DMS 273 (cell line): ENCODE measurements at regions not wholly inside any gene's neighbourhood (a gene's known extent, or its start where the extent isn't known, plus 50 kb on each side); places are given as distances from the start of the nearest gene placed in this dataset.
"Not testable (repeated sequence)": the region's sequence is repeated elsewhere in the genome, so short reads cannot be mapped to it uniquely, and the experiment has no call there.

Experiments used
- DNase-seq: peaks from one replicate; lab custom pipeline; 2025; ENCODE audit not compliant: unreplicated experiment; lab: John Stamatoyannopoulos, UW

GRCh38 chr10:4246881-4247358, 461.9 kb upstream of the KLF6 start:
- DNase-seq, result no peak

DNA sequence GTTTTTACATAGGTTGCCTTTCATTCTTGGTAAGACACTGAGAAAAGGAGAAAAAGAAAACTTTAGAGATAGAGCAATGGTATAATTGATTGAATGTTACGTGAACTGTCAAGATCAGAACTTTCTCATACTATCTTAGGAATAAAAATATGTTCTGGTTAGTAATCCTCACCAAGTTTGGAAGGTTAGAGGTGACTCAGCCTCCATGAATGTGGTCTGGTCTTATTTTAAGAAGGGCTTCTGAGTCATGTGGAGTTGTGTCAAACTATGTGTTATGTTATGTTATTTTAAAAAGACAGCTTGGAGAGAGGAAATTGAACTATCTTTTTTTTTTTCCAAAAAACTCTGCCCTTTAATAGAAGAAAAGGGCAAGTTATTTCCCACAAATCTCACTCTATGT, 458.6 kb upstream of the KLF6 start:
- DNase-seq, result no peak

GRCh38 chr10:4243169-4243568, 458.2 kb upstream of the KLF6 start:
- no peak for DNase-seq

DNA sequence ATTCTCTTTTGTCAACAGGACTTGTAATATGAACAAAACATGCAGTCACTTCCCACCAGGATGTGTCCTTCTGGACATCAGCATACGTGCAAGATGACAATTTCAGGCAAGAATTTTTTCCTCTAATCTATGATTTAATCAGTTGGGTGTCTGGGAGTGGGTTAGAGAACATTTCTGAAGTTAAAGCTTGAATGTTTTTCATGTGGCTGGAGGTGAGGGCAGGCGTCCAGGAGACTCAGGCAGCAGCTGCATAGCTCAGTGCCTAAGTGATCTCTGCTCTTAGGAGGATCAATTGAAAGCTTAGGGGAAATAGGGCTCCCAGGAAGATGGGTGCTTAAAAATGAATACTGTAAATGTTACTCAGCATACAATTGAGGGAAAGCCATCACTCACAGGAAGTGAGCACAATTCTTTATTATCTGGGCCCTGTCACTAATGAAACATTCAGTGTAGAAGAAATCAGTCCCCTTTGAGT, 457.6 kb upstream of the KLF6 start:
- no peak for DNase-seq

DNA sequence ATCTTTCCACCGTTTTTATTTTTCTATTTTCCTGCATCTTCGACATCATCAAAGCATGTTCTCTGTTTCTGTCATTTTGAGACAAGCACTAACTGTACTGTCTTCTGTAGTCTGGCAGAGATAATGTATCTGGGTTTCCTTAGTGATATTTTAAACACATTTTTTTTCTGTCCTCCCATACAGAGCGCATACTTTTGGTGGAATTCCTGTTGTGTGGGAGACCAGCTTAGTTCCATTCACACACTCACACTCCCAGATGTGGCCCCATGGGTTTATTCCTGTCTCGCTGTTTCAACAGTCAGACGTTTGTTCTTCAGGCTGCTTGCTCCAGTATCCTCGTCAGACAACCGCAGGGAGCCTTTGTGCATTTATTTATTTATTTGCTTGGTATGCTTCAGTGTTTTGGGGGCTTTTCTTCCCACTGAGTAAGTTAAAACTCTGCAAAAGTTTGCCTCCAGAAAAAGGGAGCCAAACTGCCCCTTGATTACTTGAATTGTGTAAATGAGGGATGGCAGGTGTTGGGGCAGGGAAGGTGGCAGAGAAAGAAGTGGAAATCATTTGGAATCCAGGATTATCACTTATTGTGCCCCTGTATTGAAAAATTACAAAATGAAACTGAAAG, 456.8 kb upstream of the KLF6 start:
- no peak for DNase-seq

GRCh38 chr10:4240608-4241197, 455.7 kb upstream of the KLF6 start:
- DNase-seq, result no peak

- DNase-seq, result no peak
These were observed 454.2 kb upstream of the KLF6 start for GRCh38 chr10:4239186-4239585.

GRCh38 chr10:4236905-4237304, 451.9 kb upstream of the KLF6 start:
- not testable (repeated sequence) for DNase-seq

DNA sequence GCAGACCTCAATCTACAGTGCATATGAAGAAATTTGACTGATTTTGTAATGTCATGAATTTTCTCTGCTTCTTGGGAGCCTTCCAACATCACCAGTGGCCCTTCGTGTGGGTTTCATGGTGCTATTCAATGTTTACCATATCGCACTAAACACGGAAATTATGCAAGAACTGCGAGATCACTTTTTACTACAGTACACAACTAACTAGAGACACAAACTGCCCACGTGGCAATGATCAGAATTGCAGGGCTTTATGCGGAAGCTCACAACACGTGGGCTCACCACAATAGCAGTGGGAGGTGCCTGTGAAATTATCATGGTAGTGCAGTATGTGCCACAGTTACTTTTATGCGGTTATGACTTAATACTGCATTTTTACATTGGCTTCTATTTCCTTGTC, 449.7 kb upstream of the KLF6 start:
- DNase-seq, result no peak

DNA sequence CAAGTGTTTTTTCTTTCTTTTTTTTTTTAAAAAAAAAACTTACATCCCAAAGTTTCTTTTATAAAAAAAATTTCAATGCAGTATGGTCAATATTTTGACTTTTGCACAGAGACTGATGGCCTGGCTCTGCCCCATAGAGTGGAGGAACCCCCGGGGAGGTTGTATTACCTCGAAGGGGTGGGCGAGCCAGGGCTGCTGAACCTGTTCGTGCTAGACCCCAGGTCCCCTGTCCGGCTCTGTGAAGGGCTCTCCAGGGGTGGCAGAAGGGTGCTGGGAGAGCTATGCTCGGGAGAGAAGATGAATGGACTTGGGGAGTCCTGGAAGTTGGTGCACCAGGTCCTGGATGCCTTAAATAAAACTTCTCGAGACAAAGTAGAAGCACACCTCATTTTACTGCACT, 446.4 kb upstream of the KLF6 start:
- no peak for DNase-seq

GRCh38 chr10:4230036-4230435, 445.0 kb upstream of the KLF6 start:
- DNase-seq, result no peak

DNA sequence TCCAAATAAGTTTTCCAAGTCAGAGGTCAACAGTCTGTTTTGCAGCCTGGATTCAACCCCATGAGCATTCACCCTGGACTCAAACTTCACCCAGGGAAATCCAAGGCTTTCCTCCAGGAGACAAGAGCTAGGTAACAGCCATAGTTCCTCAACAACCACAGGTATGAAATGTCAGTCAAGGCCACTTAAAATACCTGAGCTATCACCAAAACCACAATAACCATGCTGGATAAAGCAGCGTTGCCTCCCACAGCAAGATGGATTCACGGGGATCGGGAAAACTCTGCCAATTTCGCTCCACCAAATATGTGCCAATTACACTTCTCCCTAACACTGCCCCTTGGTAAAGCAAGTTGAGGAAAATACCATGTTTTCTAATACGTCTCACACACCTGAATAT, 444.1 kb upstream of the KLF6 start:
- no peak for DNase-seq

- no peak for DNase-seq
These were observed 442.6 kb upstream of the KLF6 start for GRCh38 chr10:4227586-4227985.

- no peak for DNase-seq
These were observed 442.0 kb upstream of the KLF6 start for GRCh38 chr10:4226941-4227540.

DNA sequence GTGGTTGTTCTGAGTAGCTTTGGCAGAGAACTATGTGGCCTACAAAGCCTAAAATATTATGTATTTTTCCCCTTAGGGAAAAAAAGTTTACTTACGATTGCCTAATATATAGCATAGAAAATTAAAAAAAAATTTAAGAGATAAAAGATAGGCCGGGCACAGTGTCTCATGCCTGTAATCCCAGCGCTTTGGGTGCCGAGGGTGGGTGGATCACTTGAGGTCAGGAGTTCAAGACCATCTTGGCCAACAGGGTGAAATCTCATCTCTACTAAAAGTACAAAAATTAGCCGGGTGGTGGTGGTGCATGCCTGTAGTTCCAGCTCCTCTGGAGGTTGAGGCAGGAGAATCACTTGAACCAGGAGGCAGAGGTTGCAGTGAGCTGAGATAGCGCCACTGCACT, 439.2 kb upstream of the KLF6 start:
- DNase-seq, result no peak

DNA sequence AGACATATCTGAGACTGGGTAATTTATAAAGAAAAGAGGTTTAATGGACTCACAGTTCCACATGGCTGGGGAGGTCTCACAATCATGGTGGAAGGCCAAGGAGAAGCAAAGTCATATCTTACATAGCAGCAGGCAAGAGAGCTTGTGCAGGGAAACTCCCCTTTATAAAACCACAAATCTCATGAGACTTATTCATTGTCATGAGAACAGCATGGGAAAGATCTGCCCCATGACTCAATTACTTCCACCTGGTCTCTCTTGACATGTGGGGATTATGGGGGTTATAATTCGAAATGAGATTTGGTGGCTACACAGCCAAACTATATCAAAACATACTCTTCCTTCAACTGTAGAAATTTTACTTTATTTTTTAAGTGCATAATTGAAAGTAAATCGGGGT, 436.3 kb upstream of the KLF6 start:
- not testable (repeated sequence) for DNase-seq

DNA sequence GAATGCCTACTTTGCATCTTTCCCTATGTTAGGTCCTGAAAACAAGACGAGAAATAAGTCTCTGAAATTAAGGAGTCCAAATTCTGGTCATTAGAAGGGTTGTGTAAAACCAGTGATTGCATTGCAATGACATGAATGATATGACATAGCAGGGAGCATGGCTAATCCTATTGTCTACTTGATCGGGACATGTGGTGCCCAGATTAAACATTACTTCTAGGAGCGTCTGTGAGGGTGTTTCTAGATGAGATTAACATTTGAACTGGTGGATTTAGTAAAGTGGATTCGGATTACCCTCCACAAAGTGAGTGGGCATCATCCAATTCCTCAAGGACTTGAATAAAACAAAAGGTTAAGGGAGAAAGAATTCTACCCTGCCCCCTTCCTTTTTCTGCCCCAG, 434.9 kb upstream of the KLF6 start:
- DNase-seq, result no peak

- no peak for DNase-seq
These were observed 432.6 kb upstream of the KLF6 start for GRCh38 chr10:4217653-4218052.

- DNase-seq, result no peak
These were observed 432.2 kb upstream of the KLF6 start for GRCh38 chr10:4217187-4217586.

- DNase-seq, result no peak
These were observed 431.7 kb upstream of the KLF6 start for GRCh38 chr10:4216726-4217125.

GRCh38 chr10:4215963-4216575, 431.1 kb upstream of the KLF6 start:
- DNase-seq, result no peak

- no peak for DNase-seq
These were observed 430.5 kb upstream of the KLF6 start for GRCh38 chr10:4215485-4215884.
